GM12873 (cell line): ENCODE measurements at regions not wholly inside any gene's neighbourhood (a gene's known extent, or its start where the extent isn't known, plus 50 kb on each side); places are given as distances from the start of the nearest gene placed in this dataset.
A peak's percentile ranks its signal among the peaks of the same experiment; 100 is the strongest.

Source experiments
- TF ChIP-seq, protein P1 (sequence below): IDR thresholded peaks from 2 replicates; pipeline ENCODE4 v1.5.1; 2012; ENCODE audit warnings: low read depth, mild to moderate bottlenecking, moderate library complexity, low read length, control low read depth; ENCODE audit not compliant: insufficient read depth; ENCODE audit errors: missing control alignments

DNA sequence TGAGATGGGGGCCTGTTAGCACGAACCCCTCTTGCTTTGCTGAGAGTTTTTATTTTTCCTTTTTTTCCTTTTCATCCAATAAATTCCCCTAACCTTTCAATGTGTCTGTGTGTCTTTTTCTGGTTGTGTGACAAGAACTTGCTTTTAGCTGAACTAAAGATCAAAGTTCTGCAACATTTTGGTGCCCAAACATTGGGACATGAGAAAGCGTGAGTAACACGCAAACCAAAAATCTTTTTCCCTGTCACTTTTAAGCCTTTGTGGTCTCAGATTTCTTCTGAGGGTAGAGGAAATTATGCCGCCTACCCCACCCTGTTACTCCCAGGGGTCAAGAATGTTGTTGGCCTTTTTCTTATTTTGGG, 141.8 kb upstream of the CPXCR1 start:
- TF ChIP-seq, protein P1, sequence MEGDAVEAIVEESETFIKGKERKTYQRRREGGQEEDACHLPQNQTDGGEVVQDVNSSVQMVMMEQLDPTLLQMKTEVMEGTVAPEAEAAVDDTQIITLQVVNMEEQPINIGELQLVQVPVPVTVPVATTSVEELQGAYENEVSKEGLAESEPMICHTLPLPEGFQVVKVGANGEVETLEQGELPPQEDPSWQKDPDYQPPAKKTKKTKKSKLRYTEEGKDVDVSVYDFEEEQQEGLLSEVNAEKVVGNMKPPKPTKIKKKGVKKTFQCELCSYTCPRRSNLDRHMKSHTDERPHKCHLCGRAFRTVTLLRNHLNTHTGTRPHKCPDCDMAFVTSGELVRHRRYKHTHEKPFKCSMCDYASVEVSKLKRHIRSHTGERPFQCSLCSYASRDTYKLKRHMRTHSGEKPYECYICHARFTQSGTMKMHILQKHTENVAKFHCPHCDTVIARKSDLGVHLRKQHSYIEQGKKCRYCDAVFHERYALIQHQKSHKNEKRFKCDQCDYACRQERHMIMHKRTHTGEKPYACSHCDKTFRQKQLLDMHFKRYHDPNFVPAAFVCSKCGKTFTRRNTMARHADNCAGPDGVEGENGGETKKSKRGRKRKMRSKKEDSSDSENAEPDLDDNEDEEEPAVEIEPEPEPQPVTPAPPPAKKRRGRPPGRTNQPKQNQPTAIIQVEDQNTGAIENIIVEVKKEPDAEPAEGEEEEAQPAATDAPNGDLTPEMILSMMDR, result no peak

DNA sequence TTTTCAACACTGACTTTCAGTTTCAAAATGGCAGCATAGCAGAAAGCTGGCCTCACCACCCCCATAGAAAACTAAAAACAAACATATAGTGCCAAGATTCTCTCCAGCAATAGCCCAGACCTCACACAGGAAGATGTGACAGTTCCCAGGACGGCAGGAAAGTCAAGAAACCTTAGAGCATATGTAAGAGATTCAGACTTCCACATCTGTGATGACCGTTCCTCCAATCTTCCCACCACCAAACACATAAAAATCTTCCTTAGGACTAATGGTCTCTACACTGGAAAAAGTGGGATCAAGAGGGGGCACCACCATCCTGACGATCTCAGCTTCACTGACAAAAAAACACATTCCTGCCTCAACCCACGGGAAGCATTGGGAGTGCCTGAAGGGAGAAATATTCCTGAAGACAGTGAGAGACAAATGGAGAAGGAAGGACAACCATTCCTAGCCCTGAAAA, 134.1 kb upstream of the CPXCR1 start:
- TF ChIP-seq, protein P1, result no peak

DNA sequence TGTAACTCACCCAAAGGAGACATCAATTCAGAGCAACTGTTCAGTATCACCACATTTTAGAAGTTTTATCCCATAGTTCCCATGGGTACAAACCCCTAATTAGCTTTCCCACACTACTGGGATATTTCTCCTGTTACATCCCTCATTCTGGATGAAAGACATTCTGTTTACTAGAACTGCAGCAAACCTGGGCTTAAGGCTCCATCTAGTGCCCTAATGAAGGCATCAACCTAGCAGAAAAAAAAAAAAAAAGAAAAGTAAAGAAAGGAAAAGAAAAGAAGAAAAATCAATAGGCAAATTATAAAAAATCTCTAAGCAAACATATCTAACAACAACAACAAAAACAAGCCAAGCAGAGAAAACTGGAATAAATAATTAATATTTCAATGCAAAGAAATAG, 133.7 kb upstream of the CPXCR1 start:
- TF ChIP-seq, protein P1, result peak; percentile 18

DNA sequence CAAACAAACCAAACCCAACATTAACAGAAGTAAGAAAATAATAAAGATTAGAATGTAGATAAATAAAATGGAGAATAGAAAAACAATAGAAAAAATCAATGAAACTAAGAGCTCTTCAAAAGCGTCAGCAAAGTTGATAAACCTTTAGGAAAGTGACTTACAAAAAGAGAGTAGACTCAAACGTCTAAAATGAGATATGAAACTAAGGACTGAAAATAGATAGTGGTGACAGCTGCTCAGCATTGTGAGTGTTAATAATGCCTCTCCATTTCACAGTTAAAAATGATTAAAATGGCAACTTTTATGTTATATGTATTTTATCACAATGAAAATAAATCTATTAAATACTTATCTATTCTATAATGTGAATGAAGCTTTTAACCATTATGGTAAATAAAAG, 125.7 kb upstream of the CPXCR1 start:
- TF ChIP-seq, protein P1, result no peak

DNA sequence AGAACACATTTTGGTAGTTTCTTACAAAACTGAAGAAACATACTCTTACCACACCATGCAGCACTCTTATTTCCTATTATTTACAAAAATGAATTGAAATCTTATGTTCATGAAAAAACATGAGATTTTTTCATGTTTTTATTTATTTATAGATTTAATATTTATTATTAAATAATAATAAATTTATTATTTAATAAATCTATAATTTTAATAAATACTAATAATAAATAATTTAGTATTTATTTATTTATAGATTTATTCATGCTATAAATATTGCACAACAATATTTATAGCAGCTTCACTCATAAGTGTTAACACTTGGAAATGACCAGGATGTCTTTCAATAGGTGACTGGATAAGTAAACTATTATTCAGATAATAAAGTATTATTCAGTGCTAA, 91.6 kb upstream of the CPXCR1 start:
- TF ChIP-seq, protein P1, result no peak

DNA sequence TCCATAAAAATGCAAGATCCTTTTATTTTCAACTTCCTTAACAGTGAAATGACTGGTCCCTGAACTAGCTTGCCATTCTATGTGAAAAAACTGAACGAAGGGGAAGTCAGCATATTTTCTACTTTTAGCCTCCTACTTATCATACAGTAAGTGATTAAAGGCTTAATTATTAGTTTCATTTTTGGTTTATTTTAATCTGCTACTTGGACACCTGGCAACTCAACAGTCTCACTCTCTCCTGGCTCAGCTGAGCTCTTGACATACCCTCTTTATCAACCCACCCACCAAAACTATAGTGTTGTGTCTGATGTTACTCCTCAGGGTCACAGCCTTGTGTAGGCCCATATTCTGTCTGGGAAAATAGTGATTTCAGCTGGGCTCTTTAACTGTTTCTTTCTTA, 86.2 kb upstream of the CPXCR1 start:
- TF ChIP-seq, protein P1, result no peak

DNA sequence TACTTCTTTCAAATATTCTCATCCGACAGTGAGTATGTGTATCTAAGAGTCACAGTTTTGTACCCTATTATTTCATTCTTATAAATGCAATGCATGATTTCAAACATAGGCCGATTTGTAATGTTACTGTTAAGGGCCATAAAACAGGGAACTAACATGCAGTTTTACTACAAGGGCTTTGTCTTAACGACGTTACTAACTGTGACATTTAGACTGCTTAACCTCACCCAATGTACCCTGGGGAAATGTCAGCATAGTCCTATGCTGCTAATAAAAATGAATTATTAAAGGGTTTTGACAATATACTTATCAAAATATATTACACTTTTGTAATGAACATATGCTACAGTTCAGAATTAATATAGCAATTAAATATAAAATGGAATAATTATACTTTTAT, 74.8 kb upstream of the CPXCR1 start:
- TF ChIP-seq, protein P1, result no peak
